GM12878 (cell line): ENCODE measurements at regions not wholly inside any gene's neighbourhood (a gene's known extent, or its start where the extent isn't known, plus 50 kb on each side); places are given as distances from the start of the nearest gene placed in this dataset.

Experiments
- ATAC-seq: fragments of 200-7000 bp; cut with Tn5 transposase; 3 replicates; pipeline ENCODE4 v1.9.1; 2020; ENCODE audit warnings: mild to moderate bottlenecking, moderate library complexity
- BruUV-seq: library from RNA; stranded (reverse); fragments of 400-500 nt; replicated peaks from 2 replicates; lab custom pipeline; 2021; lab: Mats Ljungman, UMichigan
- CTCF ChIA-PET: fragments of 300-600 bp; sonication (Branson Sonifier 250); formaldehyde crosslinking; extraction: SDS; loops from one replicate; lab custom pipeline; 2021; ENCODE audit warnings: inconsistent platforms; lab: Yijun Ruan, JAX
- POLR2A ChIA-PET: fragments of 350-600 bp; formaldehyde crosslinking; extraction: SDS; loops from one replicate; lab custom pipeline; 2021; ENCODE audit warnings: inconsistent platforms; lab: Charles Lee
- RAD21 ChIA-PET: fragments of 300-600 bp; sonication (Branson Sonifier 250); formaldehyde crosslinking; loops from one replicate; lab custom pipeline; 2023; ENCODE audit warnings: antibody characterized with exemption; ENCODE audit not compliant: unreplicated experiment; lab: Charles Lee
- SMC1A ChIA-PET: fragments of 300-600 bp; sonication (Branson Sonifier 250); formaldehyde crosslinking; loops from one replicate; lab custom pipeline; 2023; ENCODE audit not compliant: unreplicated experiment, uncharacterized antibody; lab: Charles Lee
- DNase-seq: peaks from one replicate; pipeline ENCODE4 v3.0.0-alpha.2; 2011; ENCODE audit warnings: low read depth, low spot score
- FAIRE-seq: peaks from 3 replicates; lab custom pipeline; 2011; peaks lifted over from hg19 to GRCh38; lab: Jason Lieb, UNC
- H2AFZ ChIP-seq: 2 replicates; pipeline ENCODE4 v1.6.0; 2011; ENCODE audit warnings: low read depth, low read length, control low read depth; ENCODE audit not compliant: control insufficient read depth
- H3K27ac ChIP-seq: 2 replicates; pipeline ENCODE4 v1.5.1; 2011; ENCODE audit warnings: control low read depth; ENCODE audit not compliant: control insufficient read depth, insufficient read depth
- H3K27me3 ChIP-seq, 2 experiments: replicated peaks in 1 of 2; 2 replicates each; pipeline versions ENCODE4 v1.6.0 to v1.6.1; 2011; ENCODE audit warnings: low read length in 1 of 2; ENCODE audit not compliant: control insufficient read depth in 2 of 2, insufficient read depth in 2 of 2
- H3K36me3 ChIP-seq, 2 experiments: 2 replicates each; pipeline ENCODE4 v1.5.1; 2011; ENCODE audit warnings: low read length in 1 of 2; ENCODE audit not compliant: control insufficient read depth in 2 of 2, insufficient read depth in 2 of 2
- H3K4me1 ChIP-seq: 2 replicates; pipeline ENCODE4 v1.6.1; 2011; ENCODE audit warnings: mild to moderate bottlenecking, low read length, moderate library complexity, mixed read lengths; ENCODE audit not compliant: control insufficient read depth, insufficient read depth
- H3K4me2 ChIP-seq: 2 replicates; pipeline ENCODE4 v1.6.0; 2011; ENCODE audit warnings: control low read depth; ENCODE audit not compliant: control insufficient read depth, insufficient read depth
- H3K4me3 ChIP-seq: fragments of 200-600 bp; sonication (generic); 2 replicates; pipeline ENCODE4 v1.5.1; 2016
- H3K79me2 ChIP-seq: 2 replicates; pipeline ENCODE4 v1.6.0; 2011; ENCODE audit warnings: low read length; ENCODE audit not compliant: control insufficient read depth, insufficient read depth
- H3K9ac ChIP-seq: 2 replicates; pipeline ENCODE4 v1.8.0; 2011; ENCODE audit warnings: low read length, control low read depth, mixed read lengths; ENCODE audit not compliant: control insufficient read depth, insufficient read depth
- H3K9me3 ChIP-seq: replicated peaks from 3 replicates; pipeline ENCODE4 v1.5.1; 2011; ENCODE audit warnings: mild to moderate bottlenecking, low read length; ENCODE audit not compliant: control insufficient read depth, insufficient read depth
- H4K20me1 ChIP-seq: 2 replicates; pipeline ENCODE4 v1.6.0; 2011; ENCODE audit not compliant: control insufficient read depth, insufficient read depth
- CREB1 ChIP-seq: IDR thresholded peaks from 2 replicates; pipeline ENCODE4 v1.6.1; 2012; ENCODE audit warnings: low read depth, mild to moderate bottlenecking, inconsistent platforms
- FOS ChIP-seq: IDR thresholded peaks from 3 replicates; pipeline ENCODE4 v1.6.1; 2011; ENCODE audit warnings: borderline replicate concordance; ENCODE audit not compliant: insufficient read length; ENCODE audit errors: extremely low read depth
- FOXK2 ChIP-seq: fragments of 450-650 bp; IDR thresholded peaks from 2 replicates; pipeline ENCODE4 v1.6.1; 2017; ENCODE audit warnings: mild to moderate bottlenecking, moderate library complexity
- HCFC1 ChIP-seq: fragments of 150-350 bp; IDR thresholded peaks from 2 replicates; pipeline ENCODE4 v1.6.1; 2014; ENCODE audit warnings: low read length
- RELA ChIP-seq: fragments of 450-650 bp; IDR thresholded peaks from 2 replicates; pipeline ENCODE4 v1.8.0; 2014; ENCODE audit warnings: borderline replicate concordance; ENCODE audit not compliant: partially characterized antibody
- SP1 ChIP-seq: IDR thresholded peaks from one replicate; pipeline ENCODE4 v1.6.1; 2011; ENCODE audit warnings: low read depth, low read length
- ZBTB33 ChIP-seq: fragments of 450-650 bp; IDR thresholded peaks from 2 replicates; pipeline ENCODE4 v1.6.1; 2017; ENCODE audit warnings: mild to moderate bottlenecking
- ZNF207 ChIP-seq: fragments of 450-650 bp; IDR thresholded peaks from 2 replicates; pipeline ENCODE4 v1.6.1; 2014; ENCODE audit warnings: antibody characterized with exemption, mild to moderate bottlenecking, borderline replicate concordance
- ZNF687 ChIP-seq: fragments of 450-650 bp; IDR thresholded peaks from 2 replicates; pipeline ENCODE4 v1.6.1; 2017; ENCODE audit warnings: mild to moderate bottlenecking, moderate library complexity
- in situ Hi-C: fragments of 300-500 bp; cut with MboI; formaldehyde crosslinking; loops from 9 replicates; pipeline ENCODE4 v1.14.3; 2018; ENCODE audit warnings: mixed read lengths
- intact Hi-C: fragments of 100-400 bp; cut with micrococcal nuclease; formaldehyde crosslinking; loops from one replicate; pipeline ENCODE4 v1.14.2; 2022; ENCODE audit not compliant: unreplicated experiment

- no peak overlapping the region for H3K27ac ChIP-seq
- H3K4me2 ChIP-seq, result no peak overlapping the region
- ChIA-PET SMC1A (no interaction called here), RAD21 (no interaction called here), POLR2A (no interaction called here), CTCF (no interaction called here)
- BruUV-seq, result no TSS peak
- H3K9ac ChIP-seq, result no peak overlapping the region
- ATAC-seq (no peak), FAIRE-seq (no peak), DNase-seq (no peak)
- H3K4me3 ChIP-seq, result no peak overlapping the region
- H3K27me3 ChIP-seq, result no peaks in the 10 kb centered on the region
- intact Hi-C loops (no loop called here), in situ Hi-C loops (no loop called here)
- H3K4me1 ChIP-seq, result peaks cover 2% of the 10 kb centered on the region
- no peak overlapping the region for H2AFZ ChIP-seq
- H3K36me3 ChIP-seq, result no peaks in the 10 kb centered on the region
- H3K79me2 ChIP-seq, result no peaks in the 10 kb centered on the region
- H3K9me3 ChIP-seq, result no peaks in the 10 kb centered on the region
- TF ChIP-seq ZBTB33 (no peak), ZNF687 (no peak), FOS (no peak), HCFC1 (no peak), FOXK2 (no peak), ZNF207 (no peak), SP1 (no peak), CREB1 (no peak), RELA (no peak)
- H4K20me1 ChIP-seq, result no peaks in the 10 kb centered on the region
Observed at GRCh38 chr15:62663547-62663946, 379.0 kb upstream of the TPM1 start.
